NCI-H128 (cell line): ENCODE measurements at regions not wholly inside any gene's neighbourhood (a gene's known extent, or its start where the extent isn't known, plus 50 kb on each side); places are given as distances from the start of the nearest gene placed in this dataset.
"Not testable (repeated sequence)": the region's sequence is repeated elsewhere in the genome, so short reads cannot be mapped to it uniquely, and the experiment has no call there.

ENCODE experiments used
- DNase-seq: peaks from one replicate; lab custom pipeline; 2025; ENCODE audit not compliant: unreplicated experiment; lab: John Stamatoyannopoulos, UW

DNA sequence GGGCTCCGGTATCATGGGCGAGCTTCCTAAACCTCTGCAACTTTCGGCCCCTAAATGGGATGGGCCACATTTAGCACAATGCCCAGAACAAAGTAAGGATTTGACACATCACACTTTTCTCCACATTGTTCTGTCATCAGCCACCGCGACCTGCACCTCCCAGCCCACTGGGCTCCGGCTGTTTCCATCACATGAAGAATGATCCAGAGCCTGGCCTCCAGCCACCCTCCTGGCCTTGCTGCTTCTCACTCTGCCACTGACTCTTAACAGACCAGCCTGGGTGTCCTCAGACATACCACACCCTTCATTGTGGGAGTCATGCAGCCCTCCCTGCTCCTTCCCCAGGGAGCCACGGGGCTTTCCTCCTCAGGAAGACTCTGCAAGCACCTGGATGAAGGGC is 113.7 kb downstream of the IGLL1 start:
- DNase-seq = no peak

DNA sequence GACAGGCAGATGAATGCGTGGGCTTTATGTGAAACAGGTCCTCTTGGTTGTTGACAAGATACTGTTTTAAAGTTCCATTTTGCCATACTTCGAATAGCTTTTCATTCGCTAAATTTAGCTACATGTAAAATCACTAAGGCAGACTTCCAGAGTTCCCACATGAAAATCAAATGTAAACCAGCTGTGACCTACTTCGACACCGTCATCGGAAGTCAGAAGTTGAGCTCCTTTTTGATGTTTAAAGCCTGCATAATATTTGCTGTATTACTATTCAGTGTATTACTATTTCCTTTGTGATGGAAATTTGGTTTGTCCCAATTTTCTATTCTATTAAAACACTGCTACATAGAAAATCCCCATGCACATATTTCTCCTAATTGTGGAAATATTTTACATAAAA is 115.3 kb downstream of the IGLL1 start:
- not testable (repeated sequence) for DNase-seq

DNA sequence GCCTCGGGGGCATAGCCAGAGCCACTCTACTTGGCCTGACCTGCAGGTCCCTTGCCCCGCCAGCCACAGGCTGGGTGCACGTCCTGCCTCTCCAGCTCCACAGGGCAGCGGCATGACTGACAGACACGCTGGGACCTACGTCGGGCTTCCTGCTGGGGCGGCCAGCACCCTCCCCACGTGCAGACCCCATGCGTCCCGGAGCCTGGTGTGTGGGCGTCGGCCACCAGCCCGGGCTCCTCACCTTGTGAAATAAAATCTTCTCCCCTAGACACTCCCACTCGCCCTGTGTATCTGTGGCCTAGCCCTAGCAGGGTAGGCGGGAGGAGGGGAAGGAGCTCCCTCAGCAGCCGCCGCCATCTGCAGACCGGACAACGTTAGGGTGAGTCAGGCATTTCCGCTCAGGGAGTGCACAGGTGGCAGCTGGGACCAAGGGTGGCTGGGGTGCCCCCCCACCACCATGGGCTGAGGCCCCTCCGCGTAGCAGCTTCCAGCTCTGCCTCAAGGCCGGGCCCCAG is 119.5 kb downstream of the IGLL1 start:
- not testable (repeated sequence) for DNase-seq

DNA sequence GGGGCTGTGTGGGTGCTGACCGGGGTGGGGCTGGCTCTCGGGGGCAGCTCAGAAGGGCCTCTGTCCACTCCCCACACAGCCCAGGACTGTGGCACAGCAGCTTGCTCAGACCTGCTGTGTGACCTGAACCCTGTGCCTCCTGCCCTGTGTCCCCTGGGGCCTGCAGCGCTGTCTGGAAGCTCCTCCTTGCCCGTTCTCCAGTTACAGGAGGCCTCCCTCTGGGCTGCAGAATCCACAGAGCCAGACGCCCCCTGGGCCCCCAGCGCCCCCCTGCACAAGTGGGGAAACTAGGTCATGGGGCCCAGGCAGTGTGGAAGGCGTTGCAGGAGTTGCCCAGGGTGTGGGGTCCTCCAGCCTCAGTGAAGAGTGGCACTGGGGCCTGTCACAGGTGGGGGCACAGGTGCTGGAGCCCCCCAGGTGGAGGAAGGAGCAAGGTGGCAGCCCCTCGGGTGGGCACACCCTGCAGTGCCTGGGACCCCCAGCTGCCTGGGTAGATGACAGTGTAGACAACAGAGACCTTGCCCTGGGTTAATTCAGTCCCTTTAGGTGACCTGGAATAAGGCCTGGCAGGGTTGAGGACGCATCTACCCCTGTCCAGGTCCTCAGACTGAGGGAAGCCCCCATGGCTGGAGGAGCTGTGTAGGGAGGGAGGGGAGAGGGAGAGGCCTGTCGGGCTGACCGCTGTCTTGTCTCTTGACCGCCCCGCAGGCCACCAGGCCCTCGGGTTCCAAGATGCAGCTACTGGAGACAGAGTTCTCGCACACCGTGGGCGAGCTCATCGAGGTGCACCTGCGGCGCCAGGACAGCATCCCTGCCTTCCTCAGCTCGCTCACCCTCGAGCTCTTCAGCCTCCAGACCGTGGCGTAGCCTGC is 120.2 kb downstream of the IGLL1 start:
- DNase-seq = not testable (repeated sequence)

DNA sequence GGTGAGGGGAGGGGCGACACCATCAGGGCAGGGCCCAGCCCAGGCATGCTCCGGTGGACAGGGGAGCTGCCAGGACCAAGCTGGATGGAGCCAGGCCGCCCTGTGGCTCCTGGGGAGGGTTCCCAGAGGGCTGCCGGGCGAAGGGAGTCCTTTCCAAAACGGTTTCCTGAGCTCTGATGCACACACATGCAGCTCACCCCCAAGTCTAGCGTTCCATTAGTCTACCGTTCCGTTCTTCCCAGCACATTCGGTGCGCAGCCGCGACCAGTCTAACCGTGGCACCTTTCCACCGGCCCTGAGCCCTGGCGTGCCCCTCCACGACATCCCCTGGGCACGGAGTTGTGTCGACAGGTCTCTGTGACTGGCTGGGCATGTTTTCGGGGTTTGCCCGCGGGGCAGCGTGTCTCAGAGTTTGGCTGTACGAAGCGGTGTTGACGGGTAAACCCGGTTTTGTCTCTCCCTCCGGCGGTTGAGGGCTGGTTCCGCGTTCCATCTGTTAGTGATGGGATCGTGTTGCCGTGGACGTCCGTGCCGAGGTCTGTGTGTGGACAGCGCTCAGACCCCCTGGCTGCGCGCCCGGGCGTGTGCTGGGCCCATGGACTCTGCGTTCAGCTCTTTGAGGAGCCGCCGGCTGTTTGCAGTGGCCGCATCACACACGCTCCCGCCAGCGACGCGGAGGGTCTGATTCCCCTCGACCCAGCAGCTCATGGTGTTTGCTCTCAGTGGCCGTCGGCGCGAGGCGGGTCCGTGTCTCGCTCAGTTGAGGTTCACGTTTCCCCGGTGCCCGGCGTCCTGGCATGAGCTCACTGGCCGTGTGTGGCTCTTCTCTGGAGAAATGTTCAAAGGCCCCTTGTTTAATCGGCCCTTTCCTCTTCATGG is 121.2 kb downstream of the IGLL1 start:
- DNase-seq = no peak

DNA sequence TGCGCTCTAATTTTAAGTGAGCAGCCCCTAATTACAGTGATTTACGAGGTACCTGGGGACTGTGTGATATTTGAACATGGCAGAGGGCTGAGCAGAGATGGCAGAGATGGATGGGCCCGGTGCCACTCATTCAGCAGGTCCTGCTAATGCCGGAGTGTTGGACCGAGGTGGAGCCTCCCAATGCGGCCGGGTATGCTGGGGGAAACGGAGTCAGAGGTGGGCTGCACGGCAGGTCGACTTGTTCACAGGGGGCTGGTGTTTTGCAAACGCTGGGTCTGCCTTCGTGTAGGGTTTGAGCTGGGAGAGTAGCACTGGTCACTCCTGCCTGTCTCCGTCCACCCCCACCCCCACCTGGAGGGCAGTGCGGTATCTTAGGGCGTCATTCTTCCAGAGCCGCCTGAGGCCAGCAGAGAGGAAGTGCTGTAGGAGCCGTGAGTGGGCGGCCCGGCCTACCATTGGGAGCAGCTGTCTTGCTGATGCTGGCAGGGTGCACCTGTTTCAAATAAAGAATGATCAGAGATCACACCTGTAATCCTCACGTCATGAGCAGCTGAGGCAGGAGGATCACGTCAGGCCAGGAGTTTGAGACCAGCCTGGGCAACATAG is 122.6 kb downstream of the IGLL1 start:
- DNase-seq = no peak

DNA sequence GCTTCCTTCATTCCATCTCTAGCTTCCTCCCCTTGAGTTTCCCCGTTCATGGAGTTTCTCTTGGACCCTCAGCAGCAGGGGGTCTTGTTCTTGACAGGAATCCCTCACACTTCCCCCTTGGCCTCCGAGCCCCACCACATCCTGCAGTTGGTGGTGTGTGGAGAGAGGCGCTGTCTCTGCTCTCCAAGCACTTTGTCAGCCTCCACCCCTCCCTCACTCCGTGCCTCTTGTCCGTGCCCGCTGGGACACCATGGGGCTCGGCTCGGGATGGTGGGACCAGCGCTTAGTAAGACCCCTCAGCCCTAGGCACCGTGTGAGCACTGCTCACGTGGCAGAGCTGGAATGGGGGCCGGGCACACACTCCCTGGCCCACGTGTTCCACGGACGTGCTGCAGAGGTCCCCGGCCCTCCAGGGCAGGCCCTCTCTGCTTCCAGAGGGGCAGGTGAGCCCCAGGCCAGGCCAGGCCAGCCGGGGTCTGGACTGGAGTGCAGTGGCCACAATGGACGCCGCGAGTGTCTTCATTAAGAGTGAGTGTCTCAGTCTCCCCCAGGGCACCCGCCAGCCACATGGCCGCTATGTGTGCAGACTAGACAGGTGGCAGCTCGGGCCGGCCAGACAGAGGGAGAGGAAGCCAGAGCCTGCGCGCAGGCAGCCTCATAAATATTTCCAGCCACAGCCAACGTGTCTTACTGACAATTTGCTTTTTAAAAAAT is 123.3 kb downstream of the IGLL1 start:
- DNase-seq = not testable (repeated sequence)

DNA sequence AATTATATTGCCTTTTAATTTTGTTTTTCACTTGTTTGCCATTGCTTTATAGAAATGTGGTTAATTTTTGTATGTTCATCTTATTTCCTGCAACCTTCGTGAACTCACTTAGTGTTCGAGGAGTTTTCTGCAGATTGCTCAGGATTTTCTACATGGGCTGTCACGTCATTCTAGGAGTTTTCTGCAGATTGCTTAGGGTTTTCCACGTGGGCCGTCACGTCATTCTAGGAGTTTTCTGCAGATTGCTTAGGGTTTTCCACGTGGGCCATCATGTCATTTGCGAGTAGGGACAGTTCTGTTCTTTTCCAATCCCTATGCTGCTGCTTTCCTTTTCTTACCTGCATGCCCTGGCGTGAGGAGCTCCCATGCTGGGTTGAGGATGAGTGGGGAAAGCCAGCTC is 125.7 kb downstream of the IGLL1 start:
- DNase-seq = not testable (repeated sequence)

DNA sequence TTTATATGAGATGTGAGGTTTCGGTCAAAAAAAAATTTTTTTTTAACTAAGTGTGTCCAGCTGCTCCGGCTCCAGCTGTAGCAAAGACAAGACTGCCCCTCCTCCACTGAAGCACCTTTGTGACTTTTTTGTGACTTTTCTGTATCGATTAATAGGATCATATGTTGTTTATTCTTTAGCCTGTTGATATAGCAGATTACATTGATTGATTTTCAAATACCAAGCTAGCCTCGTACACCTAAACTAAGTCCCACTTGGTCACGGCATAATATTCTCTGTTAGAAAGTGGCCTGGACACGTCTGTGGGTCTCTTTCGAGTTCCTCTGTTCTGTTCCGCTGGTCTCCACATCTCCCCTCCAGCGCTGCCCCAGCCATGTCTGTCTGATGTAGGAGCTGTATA is 126.8 kb downstream of the IGLL1 start:
- no peak for DNase-seq

DNA sequence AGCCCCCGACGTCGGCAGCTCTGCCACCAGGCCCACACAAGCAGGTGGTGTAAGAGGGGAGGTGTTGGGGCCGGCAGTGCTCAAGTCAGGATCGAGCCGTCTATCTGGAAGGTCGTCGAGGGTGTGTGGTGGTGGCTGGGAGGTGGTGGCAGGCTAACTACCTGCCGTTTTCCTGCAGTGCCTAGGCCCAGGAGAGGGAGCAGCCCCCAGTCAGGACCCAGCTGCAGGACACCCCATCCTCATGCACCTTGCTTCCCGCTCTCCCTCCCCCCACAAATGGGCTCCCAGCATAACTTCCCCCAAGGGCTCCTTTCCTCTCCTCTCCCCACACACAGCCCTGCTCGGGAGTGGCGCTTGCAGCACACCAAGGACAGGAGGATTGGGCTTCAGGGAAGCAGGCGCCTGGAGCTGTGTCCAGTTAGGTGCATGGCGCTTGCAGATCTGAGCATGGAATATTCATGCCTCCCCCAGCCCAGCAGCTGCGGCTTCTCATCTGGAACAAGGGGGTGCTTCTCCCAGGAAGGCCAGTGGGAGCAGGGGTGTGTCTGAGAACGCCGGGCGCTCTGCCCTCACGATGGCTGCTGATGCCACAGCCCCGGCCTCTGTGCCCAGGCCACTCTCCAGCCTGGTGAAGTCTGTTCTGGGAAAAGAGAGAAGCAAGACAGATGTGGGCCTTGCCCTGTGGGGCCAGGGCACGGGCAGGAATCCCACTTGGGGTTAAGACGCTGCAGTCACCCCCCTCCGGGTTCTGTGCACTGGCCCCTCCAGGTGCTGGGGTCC is 127.7 kb downstream of the IGLL1 start:
- DNase-seq = no peak

DNA sequence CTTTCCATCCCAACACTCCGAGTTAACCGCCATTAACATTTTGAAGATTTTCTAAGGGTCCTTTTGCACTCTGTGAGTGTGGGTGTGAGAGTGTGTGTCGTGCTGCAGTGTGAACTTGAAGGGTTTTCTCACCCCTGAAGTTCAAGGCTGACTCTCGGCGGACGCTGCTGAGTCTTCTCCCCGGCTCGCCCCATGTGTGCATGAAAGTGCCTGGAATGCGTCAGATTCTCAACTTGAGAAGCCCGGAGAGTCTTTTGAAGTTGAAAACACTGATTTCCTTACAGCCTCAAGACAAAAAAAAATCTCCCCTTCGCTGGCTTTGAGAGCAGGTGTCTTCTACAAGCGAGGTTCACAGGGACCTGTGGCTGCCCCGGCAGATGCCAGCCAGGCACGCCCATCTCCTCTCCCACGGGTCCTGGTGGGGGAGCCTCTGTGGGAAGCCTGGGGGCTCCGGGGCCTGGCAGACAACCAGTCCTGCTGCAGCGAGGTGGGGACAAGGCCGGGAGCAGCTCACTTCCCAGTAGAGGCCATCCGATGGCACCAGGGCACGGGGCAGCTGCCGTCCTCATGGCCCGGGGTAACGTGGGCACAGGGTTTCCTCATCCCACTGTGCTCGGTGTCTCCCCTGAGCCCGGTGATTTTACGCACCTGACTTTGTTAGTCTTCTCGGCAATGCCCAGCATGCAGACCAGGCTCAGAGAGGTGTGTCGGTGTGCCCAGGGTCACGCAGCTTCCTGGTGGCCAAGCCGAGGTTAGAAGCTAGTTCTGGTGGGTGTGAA is 128.4 kb downstream of the IGLL1 start:
- not testable (repeated sequence) for DNase-seq

DNA sequence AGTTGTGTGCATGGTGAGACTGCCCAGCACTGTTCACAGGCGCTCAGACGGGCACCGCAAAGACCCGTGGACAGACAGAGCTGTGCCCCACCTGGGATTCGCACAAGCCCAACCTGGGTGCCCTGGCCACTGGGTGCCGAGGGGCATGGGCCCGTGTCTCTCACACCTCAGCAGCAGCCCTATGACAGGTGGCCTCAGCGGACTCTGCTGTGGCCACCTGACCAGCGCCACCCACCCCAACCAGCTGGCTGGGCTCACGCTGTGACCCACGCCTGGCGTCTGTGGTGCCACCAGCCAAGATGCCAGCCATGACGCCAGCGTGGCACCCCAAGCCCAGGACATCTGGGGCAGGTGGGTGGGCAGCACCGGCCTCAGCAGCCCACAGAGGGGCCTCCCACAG is 129.3 kb downstream of the IGLL1 start:
- DNase-seq = not testable (repeated sequence)

DNA sequence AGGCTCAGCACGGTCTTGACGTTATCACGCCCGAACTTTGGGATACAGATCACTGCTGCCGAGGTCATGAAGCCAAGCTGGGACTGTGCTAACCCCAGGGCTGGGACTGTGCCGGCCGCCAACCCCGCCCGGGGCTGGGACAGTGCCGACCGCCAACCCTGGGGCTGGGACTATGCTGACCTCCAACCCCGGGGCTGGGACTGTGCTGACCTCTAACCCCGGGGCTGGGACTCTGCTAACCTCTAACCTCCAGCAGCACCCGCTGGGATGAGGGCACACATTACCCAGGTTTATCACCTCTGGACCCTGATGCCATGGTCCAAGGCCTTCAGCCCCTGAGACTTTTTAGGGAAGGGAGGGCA is 129.7 kb downstream of the IGLL1 start:
- DNase-seq = no peak

DNA sequence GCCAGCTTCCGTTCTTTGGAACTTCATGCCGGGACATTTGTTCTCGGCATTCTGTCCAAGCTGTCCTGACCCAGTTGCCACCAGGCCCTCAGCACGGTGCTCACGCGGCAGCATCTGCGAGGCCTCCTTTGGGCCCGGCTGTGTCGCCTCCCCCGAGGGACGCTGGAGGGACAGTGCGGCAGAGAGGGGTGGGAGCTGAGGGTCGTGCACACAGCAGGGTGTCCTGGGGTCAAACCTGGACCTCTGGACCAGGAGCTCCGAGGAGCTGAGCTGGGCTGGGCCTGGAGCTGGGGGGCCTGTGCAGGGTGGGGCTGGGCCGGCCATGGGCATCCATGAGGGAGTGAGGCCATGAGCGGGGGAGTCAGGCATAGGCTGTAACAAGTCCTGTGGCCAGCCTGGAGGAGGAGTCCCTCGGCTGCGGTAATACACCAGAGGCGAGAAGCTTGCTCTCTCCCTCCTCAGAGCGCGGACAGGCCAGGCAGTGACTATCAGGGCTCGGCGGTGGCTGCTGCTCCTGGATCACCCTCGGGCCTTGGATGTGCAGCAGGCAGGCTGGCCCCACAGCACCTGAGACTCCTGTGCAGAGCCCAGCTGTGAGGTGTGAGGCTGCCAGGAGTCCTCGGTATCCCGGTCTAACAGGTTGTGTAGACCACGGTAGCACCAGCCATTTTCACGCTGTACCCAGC is 130.2 kb downstream of the IGLL1 start:
- DNase-seq = not testable (repeated sequence)

DNA sequence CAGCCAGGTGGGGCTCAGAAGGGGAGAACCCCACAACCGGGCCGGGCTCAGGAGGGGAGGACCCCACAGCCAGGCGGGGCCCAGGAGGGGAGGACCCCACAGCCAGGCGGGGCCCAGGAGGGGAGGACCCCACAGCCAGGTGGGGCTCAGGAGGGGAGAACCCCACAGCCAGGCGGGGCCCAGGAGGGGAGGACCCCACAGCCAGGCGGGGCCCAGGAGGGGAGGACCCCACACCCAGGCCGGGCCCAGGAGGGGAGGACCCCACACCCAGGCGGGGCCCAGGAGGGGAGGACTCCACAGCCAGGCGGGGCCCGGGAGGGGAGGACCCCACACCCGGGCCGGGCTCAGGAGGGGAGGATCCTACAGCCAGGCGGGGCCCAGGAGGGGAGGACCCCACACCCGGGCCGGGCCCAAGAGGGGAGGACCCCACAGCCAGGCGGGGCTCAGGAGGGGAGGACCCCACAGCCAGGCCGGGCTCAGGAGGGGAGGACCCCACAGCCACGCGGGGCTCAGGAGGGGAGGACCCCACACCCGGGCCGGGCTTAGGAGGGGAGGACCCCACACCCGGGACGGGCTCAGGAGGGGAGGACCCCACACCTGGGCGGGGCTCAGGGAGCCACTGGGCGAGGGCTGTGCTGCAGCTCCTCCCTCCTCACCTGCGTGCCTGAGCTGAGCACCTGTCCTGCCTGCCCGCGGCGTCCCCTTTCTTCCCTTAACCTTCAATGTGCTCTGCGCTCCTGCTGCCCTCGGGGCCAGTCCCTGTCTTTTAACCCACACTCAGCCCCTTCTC is 131.4 kb downstream of the IGLL1 start:
- not testable (repeated sequence) for DNase-seq

DNA sequence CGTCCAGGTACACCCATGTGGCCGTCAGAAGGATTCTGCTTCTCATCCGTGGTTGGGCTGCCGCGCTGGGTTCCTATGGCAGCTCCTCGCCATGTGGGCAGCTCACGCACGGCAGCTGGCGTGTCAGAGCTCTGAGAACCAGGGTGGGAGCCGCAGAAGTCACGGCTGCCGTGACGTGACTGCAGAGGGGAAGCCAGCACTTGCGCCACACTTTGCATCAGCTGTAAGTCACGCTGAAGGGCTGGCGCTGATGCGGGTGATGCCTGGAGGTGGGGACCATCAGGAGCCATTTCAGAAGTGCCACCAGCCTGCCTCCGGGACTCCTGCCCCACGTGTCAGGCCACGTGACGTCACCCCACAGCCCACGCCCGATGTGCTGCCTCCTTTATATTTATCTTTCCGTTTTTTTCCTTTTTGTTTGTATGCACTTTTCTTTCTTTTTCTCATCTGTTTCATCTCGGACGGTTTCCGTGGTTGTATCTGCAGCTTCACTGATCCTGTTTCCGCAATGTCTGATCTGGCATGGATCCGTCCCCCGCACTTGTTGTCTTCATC is 133.2 kb downstream of the IGLL1 start:
- DNase-seq = no peak

DNA sequence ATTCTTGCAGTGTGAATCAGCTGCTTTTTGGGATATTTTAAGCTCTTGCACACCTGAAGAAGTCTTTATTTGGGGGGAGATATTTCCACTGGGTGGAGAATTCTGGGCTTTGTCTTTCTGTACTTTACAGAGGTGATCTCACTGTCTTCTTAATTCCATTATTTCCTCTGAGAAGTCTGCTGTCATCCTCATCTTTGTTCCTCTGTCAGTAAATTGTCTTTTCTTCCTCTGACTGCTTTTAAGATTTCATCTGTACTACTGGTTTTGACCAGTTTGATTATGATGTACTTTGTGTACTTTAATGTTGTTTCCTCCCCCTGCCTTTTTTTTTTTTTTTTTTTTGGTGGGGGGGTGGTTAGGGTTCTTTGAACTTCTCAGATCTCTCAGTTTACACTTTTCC is 133.9 kb downstream of the IGLL1 start:
- not testable (repeated sequence) for DNase-seq

DNA sequence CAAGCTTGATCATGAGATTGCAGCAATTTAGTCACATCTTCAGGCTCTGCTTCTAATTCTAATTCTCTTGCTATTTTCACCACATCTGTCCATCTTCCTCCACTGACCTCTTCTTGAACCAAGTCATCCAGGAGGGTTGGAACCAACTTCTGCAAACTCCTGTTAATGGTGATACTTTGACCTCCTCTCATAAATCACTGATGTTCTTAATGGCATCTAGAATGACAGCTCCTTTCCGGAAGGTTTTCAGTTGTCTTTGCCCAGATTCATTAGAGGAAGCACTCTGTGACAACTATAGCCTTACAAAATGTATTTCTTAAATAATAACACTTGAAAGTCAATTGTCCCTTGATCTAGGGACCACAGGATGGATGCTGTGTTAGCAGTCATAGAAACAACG is 136.2 kb downstream of the IGLL1 start:
- DNase-seq = not testable (repeated sequence)
